Heart left ventricle (tissue), 16 donors: ENCODE measurements at regions not wholly inside any gene's neighbourhood (a gene's known extent, or its start where the extent isn't known, plus 50 kb on each side); places are given as distances from the start of the nearest gene placed in this dataset.

ENCODE experiments used
- ATAC-seq, 4 donors: fragments of 200-7000 bp; cut with Tn5 transposase; one replicate each; pipeline ENCODE4 v1.9.1; 2020 to 2022; ENCODE audit warnings: moderate library complexity in 4 of 4, mild to moderate bottlenecking in 3 of 4, moderate number of reproducible peaks in 1 of 4
- DNase-seq, 5 donors: peaks; one replicate each; pipeline ENCODE4 v3.0.0-alpha.2; 2020
- H3K27ac ChIP-seq, 12 donors: fragments of 200-600 bp; sonication (generic) in 4 of 12; one replicate each; pipeline versions ENCODE4 v1.5.0 to v1.8.0; 2016 to 2022; ENCODE audit warnings: mild to moderate bottlenecking in 2 of 12
- H3K27me3 ChIP-seq, 9 donors: fragments of 200-600 bp; sonication (generic) in 2 of 9; one replicate each; pipeline versions ENCODE4 v1.5.1 to v1.8.0; 2016 to 2022; ENCODE audit warnings: mild to moderate bottlenecking in 3 of 9
- H3K36me3 ChIP-seq, 9 donors: fragments of 200-600 bp; sonication (generic) in 2 of 9; one replicate each; pipeline versions ENCODE4 v1.5.0 to v1.8.0; 2018 to 2022; ENCODE audit warnings: mild to moderate bottlenecking in 2 of 9
- H3K4me1 ChIP-seq, 12 donors: fragments of 200-600 bp; sonication (generic) in 4 of 12; one replicate each; pipeline versions ENCODE4 v1.5.0 to v1.8.0; 2016 to 2022; ENCODE audit warnings: mild to moderate bottlenecking in 3 of 12
- H3K4me3 ChIP-seq, 12 donors: fragments of 200-600 bp; sonication (generic) in 4 of 12; one replicate each; pipeline versions ENCODE4 v1.5.0 to v1.8.0; 2017 to 2022; ENCODE audit warnings: mild to moderate bottlenecking in 9 of 12, moderate library complexity in 4 of 12
- H3K9me3 ChIP-seq, 12 donors: fragments of 200-600 bp; sonication (generic) in 4 of 12; one replicate each; pipeline versions ENCODE4 v1.5.0 to v1.8.0; 2016 to 2022; ENCODE audit warnings: mild to moderate bottlenecking in 1 of 12
- CTCF ChIP-seq, 12 donors: fragments of 200-600 bp; sonication (generic) in 4 of 12; IDR thresholded peaks; one replicate each; pipeline versions ENCODE4 v1.5.0 to v1.8.0; 2018 to 2022; ENCODE audit warnings: antibody characterized with exemption in 12 of 12, mild to moderate bottlenecking in 5 of 12
- POLR2A ChIP-seq, 2 donors: fragments of 450-650 bp; IDR thresholded peaks; one replicate each; pipeline ENCODE4 v1.6.1; 2017; ENCODE audit warnings: antibody characterized with exemption in 2 of 2, mild to moderate bottlenecking in 2 of 2, moderate library complexity in 2 of 2
- WGBS, 4 donors: extraction: QIAGEN DNeasy Blood & Tissue Kit in 2 of 4; methylation state at CpG; one replicate each; pipeline versions ENCODE4 v1.1.5 to v1.1.7; 2013 to 2018; 5-methylcytosine and 5-hydroxymethylcytosine counted together
- intact Hi-C, 10 donors: fragments of 100-400 bp; cut with DNase I; formaldehyde crosslinking; loops; one replicate each; pipeline versions ENCODE4 v1.11.1 to v1.14.2; 2022
- donor health status: ischemic (EF 13 %, LVEDD 7.1; RV severe dilation, severe dysfunction).
- donor health status: healthy with polysubstance abuse.
- donor health status: DM: no; HTN: yes; CAD: no.
- donor health status: DM: no; HTN: no; CAD: no.
- donor health status: ischemic (EF 25% LVEDD 6.9; RV normal size, moderate dysfunction).
- donor health status: ischemic (EF 25% LVEDD 5.7; RV mildly dilated, moderate dysfunction).
- donor health status: healthy.
- donor health status: DM: yes; HTN: yes; CAD: no.
- donor health status: ischemic (EF 35%, LVEDD 5.7; RV mildly dilated, moderate dysfunction).
- donor health status: nonischemic (EF 11% LVEDD 7.7; RV severe dilation, severe dysfunction).
- donor health status: DM: yes; HTN: yes; CAD: no.
- donor health status: PGD.
- donor health status: ischemic (EF 29% LVEDD 5.4; RV normal size, mild dysfunction).
- donor health status: nonischemic (EF 23%, LVEDD 6.1; RV moderate dilation, normal function).

DNA sequence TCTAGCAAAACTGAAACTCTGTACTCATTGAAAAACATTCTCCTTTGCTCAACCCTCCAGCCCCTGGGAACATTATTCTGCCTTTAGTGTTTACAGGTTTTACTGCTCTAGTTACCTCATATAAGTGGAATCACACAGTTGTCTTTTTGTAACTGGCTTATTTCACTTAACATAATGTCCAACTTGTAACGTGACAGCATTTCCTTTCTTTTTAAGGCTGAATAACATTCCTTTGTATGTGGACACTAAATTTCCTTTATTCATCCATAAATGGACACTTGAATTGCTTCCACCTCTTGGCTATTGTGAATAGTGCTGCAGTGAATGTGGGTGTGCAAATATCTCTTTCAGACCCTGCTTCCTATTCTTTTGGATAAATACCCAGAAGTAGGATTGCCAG is 144.9 kb downstream of the ACTR3 start:
- no peak overlapping the region for H3K27ac ChIP-seq
- DNase-seq (no peak), ATAC-seq (no peak)
- H3K4me3 ChIP-seq = no peak overlapping the region
- no peaks in the 10 kb centered on the region for H3K9me3 ChIP-seq
- no peaks in the 10 kb centered on the region for H3K4me1 ChIP-seq
- H3K27me3 ChIP-seq = peaks cover 0 to 3% (median 0%) of the 10 kb centered on the region in 9 donors
- 35 to 44% (median 39%) methylated on average over 1 of the region's 1 CpG for WGBS, 4 donors
- H3K36me3 ChIP-seq = no peaks in the 10 kb centered on the region
- intact Hi-C loops = no loop called here
- no peak for TF ChIP-seq CTCF (IDR thresholded peaks at IDR 0.05)
- TF ChIP-seq POLR2A (IDR thresholded peaks at IDR 0.05) = no peak

DNA sequence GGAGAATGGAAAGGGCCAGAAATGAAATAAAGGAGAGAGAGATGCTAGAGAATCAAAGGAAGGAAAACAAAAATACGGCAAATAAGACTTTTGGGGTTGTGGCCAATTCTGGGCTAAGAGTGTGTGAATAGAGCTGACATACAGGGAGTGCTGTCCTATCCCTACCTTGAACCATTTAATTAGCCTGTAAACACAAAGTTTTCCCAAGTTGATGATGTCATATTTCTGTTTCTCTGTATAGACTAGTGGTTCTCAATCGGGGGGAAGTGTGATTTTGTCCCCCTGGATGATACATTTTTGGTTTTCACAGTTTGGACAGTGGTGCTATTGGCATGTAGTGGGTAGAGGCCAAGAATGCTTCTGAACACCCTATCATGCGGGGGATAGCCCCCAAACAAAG is 148.8 kb downstream of the ACTR3 start:
- no peak overlapping the region for H3K27ac ChIP-seq
- no peak for DNase-seq
- WGBS, 4 donors = 77 to 82% (median 78%) methylated on average over 3 of the region's 3 CpGs
- intact Hi-C loops = no loop called here
- H3K27me3 ChIP-seq = peaks cover 0 to 3% (median 0%) of the 10 kb centered on the region in 9 donors
- no peaks in the 10 kb centered on the region for H3K4me1 ChIP-seq
- H3K36me3 ChIP-seq = no peaks in the 10 kb centered on the region
- no peak overlapping the region for H3K4me3 ChIP-seq
- TF ChIP-seq POLR2A (IDR thresholded peaks at IDR 0.05) = no peak
- TF ChIP-seq CTCF (IDR thresholded peaks at IDR 0.05) = no peak
- no peak for ATAC-seq
- H3K9me3 ChIP-seq = no peaks in the 10 kb centered on the region

DNA sequence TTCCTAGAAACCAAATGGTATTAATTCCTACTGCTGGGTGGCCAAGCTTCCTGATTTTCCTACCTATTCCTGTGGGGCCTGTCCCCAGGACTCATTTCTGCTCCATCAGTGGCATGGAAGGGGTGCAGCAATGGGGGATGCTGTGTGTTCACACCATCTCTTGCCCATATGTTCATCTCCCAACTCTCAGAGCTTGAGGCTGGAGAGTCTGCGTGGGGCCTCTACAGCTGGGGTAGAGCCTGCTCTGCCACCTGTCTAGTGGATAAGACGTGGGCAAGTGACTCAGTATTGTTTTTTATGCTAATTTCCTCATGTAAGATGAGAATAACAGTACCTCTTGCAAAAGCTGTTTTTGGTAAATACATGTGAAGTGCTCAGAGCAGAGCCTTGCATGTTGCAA is 149.8 kb downstream of the ACTR3 start:
- Histone ChIP-seq H3K27ac (no peak overlapping the region), H3K4me1 (no peaks in the 10 kb centered on the region), H3K9me3 (no peaks in the 10 kb centered on the region), H3K27me3 (no peaks in the 10 kb centered on the region), H3K4me3 (no peak overlapping the region), H3K36me3 (no peaks in the 10 kb centered on the region)
- 64 to 70% (median 65%) methylated on average over 2 of the region's 2 CpGs for WGBS, 4 donors
- DNase-seq = no peak
- no peak for TF ChIP-seq POLR2A (IDR thresholded peaks at IDR 0.05)
- no peak for TF ChIP-seq CTCF (IDR thresholded peaks at IDR 0.05)
- no peak for ATAC-seq
- intact Hi-C loops = no loop called here

- WGBS, 4 donors = 55 to 73% (median 59%) methylated on average over 7 of the region's 7 CpGs
- no peaks in the 10 kb centered on the region for H3K36me3 ChIP-seq
- intact Hi-C loops = no loop called here
- H3K4me1 ChIP-seq = no peaks in the 10 kb centered on the region
- no peak for ATAC-seq
- no peaks in the 10 kb centered on the region for H3K27me3 ChIP-seq
- no peak for DNase-seq
- no peak overlapping the region for H3K4me3 ChIP-seq
- H3K27ac ChIP-seq = no peak overlapping the region
- no peaks in the 10 kb centered on the region for H3K9me3 ChIP-seq
- TF ChIP-seq CTCF (IDR thresholded peaks at IDR 0.05) = no peak
- no peak for TF ChIP-seq POLR2A (IDR thresholded peaks at IDR 0.05)
Measured at GRCh38 chr2:114040826-114041225, 150.9 kb downstream of the ACTR3 start.
